ENCODE measurements at regions not wholly inside any gene's neighbourhood (a gene's known extent, or its start where the extent isn't known, plus 50 kb on each side); places are given as distances from the start of the nearest gene placed in this dataset.

- no peak for TF ChIP-seq CTCF (IDR thresholded peaks at IDR 0.05; ENCODE audit: insufficient read depth, low read depth, low read length, missing control alignments)
- DNase-seq (ENCODE audit: low read depth): no peak
- H3K4me3 ChIP-seq (ENCODE audit: low read length): no peak overlapping the region
Measured at GRCh38 chr14:26320886-26321285, 276.9 kb downstream of the NOVA1 start.

GRCh38 chr14:26319139-26319864 is 278.5 kb downstream of the NOVA1 start:
- no peak for DNase-seq (ENCODE audit: low read depth)
- TF ChIP-seq CTCF (IDR thresholded peaks at IDR 0.05; ENCODE audit: insufficient read depth, low read depth, low read length, missing control alignments): no peak
- H3K4me3 ChIP-seq (ENCODE audit: low read length): no peak overlapping the region

GRCh38 chr14:26304056-26304455 is 293.8 kb downstream of the NOVA1 start:
- H3K4me3 ChIP-seq (ENCODE audit: low read length): no peak overlapping the region
- no peak for TF ChIP-seq CTCF (IDR thresholded peaks at IDR 0.05; ENCODE audit: insufficient read depth, low read depth, low read length, missing control alignments)
- no peak for DNase-seq (ENCODE audit: low read depth)

GRCh38 chr14:26293909-26294308 is 303.9 kb downstream of the NOVA1 start:
- H3K4me3 ChIP-seq (ENCODE audit: low read length): no peak overlapping the region
- DNase-seq (ENCODE audit: low read depth): peak; percentile 27
- TF ChIP-seq CTCF (IDR thresholded peaks at IDR 0.05; ENCODE audit: insufficient read depth, low read depth, low read length, missing control alignments): no peak

- peak; percentile 30 for DNase-seq (ENCODE audit: low read depth)
- H3K4me3 ChIP-seq (ENCODE audit: low read length): no peak overlapping the region
- TF ChIP-seq CTCF (IDR thresholded peaks at IDR 0.05; ENCODE audit: insufficient read depth, low read depth, low read length, missing control alignments): no peak
Measured at GRCh38 chr14:26289891-26290486, 307.8 kb downstream of the NOVA1 start.

- peak; percentile 33 for DNase-seq (ENCODE audit: low read depth)
- H3K4me3 ChIP-seq (ENCODE audit: low read length): no peak overlapping the region
- TF ChIP-seq CTCF (IDR thresholded peaks at IDR 0.05; ENCODE audit: insufficient read depth, low read depth, low read length, missing control alignments): no peak
Measured at GRCh38 chr14:26286913-26287205, 311.0 kb downstream of the NOVA1 start.

Measured in epithelial cell of esophagus (primary cell).